Activated T-cell treated with anti-CD3 and anti-CD28 coated beads, Interleukin-2, amount 50 U/mL, for 72 hours (primary cell): ENCODE measurements at regions not wholly inside any gene's neighbourhood (a gene's known extent, or its start where the extent isn't known, plus 50 kb on each side); places are given as distances from the start of the nearest gene placed in this dataset.

ENCODE experiments used
- ATAC-seq, 2 donors: fragments of 150-1000 bp; cut with Tn5 transposase; replicated peaks in 1 of 2; 2 replicates each; pipeline ENCODE4 v1.10.0; 2021; ENCODE audit warnings: moderate library complexity in 2 of 2, mild to moderate bottlenecking in 1 of 2
- DNase-seq, 2 donors: peaks; one replicate each; pipeline ENCODE4 v3.0.0; 2021 to 2022; ENCODE audit warnings: mixed read lengths in 1 of 2
- H3K27ac Mint-ChIP-seq: one replicate; pipeline ENCODE4 v1.8.0; 2022; ENCODE audit warnings: mild to moderate bottlenecking, moderate library complexity, mixed read lengths
- H3K27me3 Mint-ChIP-seq: one replicate; pipeline ENCODE4 v1.8.0; 2022; ENCODE audit warnings: low read depth, mixed read lengths
- H3K36me3 Mint-ChIP-seq, 2 donors: one replicate each; pipeline ENCODE4 v1.8.0; 2022; ENCODE audit warnings: mixed read lengths in 2 of 2, mild to moderate bottlenecking in 1 of 2; ENCODE audit not compliant: insufficient read depth in 2 of 2
- H3K4me1 Mint-ChIP-seq: one replicate; pipeline ENCODE4 v1.8.0; 2022; ENCODE audit warnings: low read depth, mixed read lengths
- H3K4me3 Mint-ChIP-seq, 2 donors: one replicate each; pipeline ENCODE4 v1.8.0; 2022; ENCODE audit warnings: mild to moderate bottlenecking in 2 of 2, mixed read lengths in 2 of 2, moderate library complexity in 2 of 2
- H3K9me3 Mint-ChIP-seq, 2 donors: one replicate each; pipeline ENCODE4 v1.8.0; 2022; ENCODE audit warnings: mixed read lengths in 2 of 2

GRCh38 chr11:19644316-19644715 lies 68.3 kb upstream of the NAV2 start:
- H3K9me3 Mint-ChIP-seq = no peaks in the 10 kb centered on the region
- ATAC-seq = no peak
- H3K4me3 Mint-ChIP-seq = no peak overlapping the region
- H3K36me3 Mint-ChIP-seq = no peaks in the 10 kb centered on the region
- no peaks in the 10 kb centered on the region for H3K4me1 Mint-ChIP-seq
- peaks cover 5% of the 10 kb centered on the region for H3K27me3 Mint-ChIP-seq
- H3K27ac Mint-ChIP-seq = no peak overlapping the region
- DNase-seq = no peak

- no peaks in the 10 kb centered on the region for H3K4me1 Mint-ChIP-seq
- no peaks in the 10 kb centered on the region for H3K9me3 Mint-ChIP-seq
- no peak for DNase-seq
- H3K36me3 Mint-ChIP-seq = no peaks in the 10 kb centered on the region
- no peak overlapping the region for H3K27ac Mint-ChIP-seq
- H3K27me3 Mint-ChIP-seq = peaks cover 5% of the 10 kb centered on the region
- ATAC-seq = no peak
- no peak overlapping the region for H3K4me3 Mint-ChIP-seq
Measured at GRCh38 chr11:19642185-19643158, 70.2 kb upstream of the NAV2 start.

- ATAC-seq = no peak
- H3K4me3 Mint-ChIP-seq = no peak overlapping the region
Measured at GRCh38 chr11:19639603-19640105, 73.0 kb upstream of the NAV2 start.

GRCh38 chr11:19635332-19635731 lies 77.3 kb upstream of the NAV2 start:
- no peak for ATAC-seq

More at GRCh38 chr11:19639603-19640105, 73.0 kb upstream of the NAV2 start:
- H3K9me3 Mint-ChIP-seq = peaks cover 5 to 6% of the 10 kb centered on the region in 2 donors
- no peak overlapping the region for H3K27ac Mint-ChIP-seq
- H3K36me3 Mint-ChIP-seq = no peaks in the 10 kb centered on the region
- peaks cover 5% of the 10 kb centered on the region for H3K27me3 Mint-ChIP-seq
- no peaks in the 10 kb centered on the region for H3K4me1 Mint-ChIP-seq
- DNase-seq = no peak

DNA sequence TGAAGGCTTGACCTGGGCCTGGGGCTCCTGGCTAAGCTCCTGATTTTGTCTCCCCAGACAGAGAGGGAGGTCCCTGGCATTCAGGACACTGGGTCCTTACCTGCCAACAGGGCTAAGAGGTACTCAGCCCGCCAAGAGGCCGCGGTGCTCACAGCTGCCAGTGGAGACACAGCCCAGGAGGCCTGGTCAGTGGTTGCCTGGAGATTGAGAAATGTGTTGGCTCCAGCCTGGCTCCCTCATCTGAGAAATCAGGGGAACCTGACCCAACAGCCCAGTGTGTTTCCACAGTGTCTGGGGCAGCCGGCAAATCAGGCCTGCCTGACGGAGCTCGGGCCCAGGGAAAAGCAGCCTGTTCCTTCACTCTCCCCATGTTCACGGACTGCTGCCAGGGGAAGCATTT lies 79.4 kb upstream of the NAV2 start:
- Mint-ChIP-seq H3K27ac (no peak overlapping the region), H3K4me3 (no peak overlapping the region), H3K4me1 (no peaks in the 10 kb centered on the region), H3K27me3 (no peaks in the 10 kb centered on the region), H3K9me3 (peaks cover 5 to 8% of the 10 kb centered on the region in 2 donors), H3K36me3 (no peaks in the 10 kb centered on the region)
- ATAC-seq = no peak
- DNase-seq = no peak

More at GRCh38 chr11:19635332-19635731, 77.3 kb upstream of the NAV2 start:
- no peak overlapping the region for H3K4me3 Mint-ChIP-seq
- no peaks in the 10 kb centered on the region for H3K4me1 Mint-ChIP-seq
- peaks cover 5 to 8% of the 10 kb centered on the region in 2 donors for H3K9me3 Mint-ChIP-seq
- H3K27me3 Mint-ChIP-seq = peaks cover 5% of the 10 kb centered on the region
- DNase-seq = no peak
- no peak overlapping the region for H3K27ac Mint-ChIP-seq
- no peaks in the 10 kb centered on the region for H3K36me3 Mint-ChIP-seq

DNA sequence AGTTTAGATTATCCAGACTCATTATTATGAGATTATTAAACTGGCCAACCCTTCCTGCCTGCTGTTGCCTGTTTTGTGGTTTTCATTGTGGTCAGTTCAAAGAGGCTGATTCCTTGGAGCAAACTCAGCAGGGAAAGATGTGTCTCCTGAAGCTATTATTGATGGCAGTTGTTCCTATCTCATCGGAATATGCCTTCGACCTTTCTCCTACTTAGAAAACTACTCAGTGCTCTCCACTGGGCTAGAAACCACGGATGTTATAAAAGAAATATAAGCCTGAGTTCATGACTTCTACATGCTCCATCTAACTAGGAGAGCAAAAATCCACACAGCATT lies 80.2 kb upstream of the NAV2 start:
- DNase-seq (no peak), ATAC-seq (no peak)
- no peak overlapping the region for H3K27ac Mint-ChIP-seq
- no peak overlapping the region for H3K4me3 Mint-ChIP-seq
- peaks cover 5 to 8% of the 10 kb centered on the region in 2 donors for H3K9me3 Mint-ChIP-seq
- H3K27me3 Mint-ChIP-seq = no peaks in the 10 kb centered on the region
- H3K36me3 Mint-ChIP-seq = no peaks in the 10 kb centered on the region
- no peaks in the 10 kb centered on the region for H3K4me1 Mint-ChIP-seq

DNA sequence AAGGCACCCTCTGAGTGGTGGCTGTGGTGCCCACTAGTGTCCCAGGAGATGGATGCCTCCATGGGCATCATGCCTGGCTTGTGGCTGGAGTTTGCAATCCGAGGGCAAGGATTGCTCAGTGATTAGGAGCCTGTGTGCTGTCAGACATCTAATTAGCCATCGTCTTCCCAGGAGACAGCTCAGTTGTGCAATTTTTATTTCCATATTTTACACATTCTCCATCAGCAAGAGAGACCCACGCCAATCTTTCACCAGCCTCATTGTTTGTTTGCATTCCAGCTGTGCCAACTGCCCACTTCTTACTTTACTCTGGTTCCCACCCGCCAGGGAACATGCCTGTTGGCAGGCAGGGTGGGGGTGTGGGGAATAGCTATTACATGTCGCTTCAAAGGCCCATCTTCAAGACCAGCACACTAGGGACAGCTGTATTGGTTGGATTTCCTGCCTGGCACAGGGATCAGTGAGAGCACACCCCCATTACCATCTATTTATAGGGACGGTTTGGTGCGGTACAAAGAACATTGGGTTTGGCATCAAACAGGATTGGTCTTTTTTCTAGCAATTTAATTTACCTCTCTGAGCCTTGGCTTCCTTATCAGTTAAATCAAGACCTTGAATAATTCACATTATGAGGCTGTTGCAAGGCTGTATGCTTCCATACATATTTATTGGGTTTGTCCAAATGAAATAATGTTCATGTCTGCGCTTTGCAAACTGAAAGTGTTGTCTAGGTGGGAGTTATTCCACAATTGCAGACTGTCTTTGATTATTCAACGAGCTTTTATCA lies 80.7 kb upstream of the NAV2 start:
- no peak for DNase-seq
- peaks cover under 1% of the 10 kb centered on the region for H3K27me3 Mint-ChIP-seq
- H3K4me3 Mint-ChIP-seq = no peak overlapping the region
- peaks cover 3 to 8% of the 10 kb centered on the region in 2 donors for H3K9me3 Mint-ChIP-seq
- H3K36me3 Mint-ChIP-seq = no peaks in the 10 kb centered on the region
- H3K27ac Mint-ChIP-seq = no peak overlapping the region
- H3K4me1 Mint-ChIP-seq = no peaks in the 10 kb centered on the region
- no peak for ATAC-seq

GRCh38 chr11:19628018-19628417 lies 84.6 kb upstream of the NAV2 start:
- H3K27me3 Mint-ChIP-seq = peaks cover 20% of the 10 kb centered on the region
- no peak overlapping the region for H3K27ac Mint-ChIP-seq
- no peaks in the 10 kb centered on the region for H3K4me1 Mint-ChIP-seq
- peaks cover 0 to 4% of the 10 kb centered on the region in 2 donors for H3K9me3 Mint-ChIP-seq
- no peak for ATAC-seq
- H3K36me3 Mint-ChIP-seq = no peaks in the 10 kb centered on the region
- DNase-seq = no peak
- H3K4me3 Mint-ChIP-seq = no peak overlapping the region

DNA sequence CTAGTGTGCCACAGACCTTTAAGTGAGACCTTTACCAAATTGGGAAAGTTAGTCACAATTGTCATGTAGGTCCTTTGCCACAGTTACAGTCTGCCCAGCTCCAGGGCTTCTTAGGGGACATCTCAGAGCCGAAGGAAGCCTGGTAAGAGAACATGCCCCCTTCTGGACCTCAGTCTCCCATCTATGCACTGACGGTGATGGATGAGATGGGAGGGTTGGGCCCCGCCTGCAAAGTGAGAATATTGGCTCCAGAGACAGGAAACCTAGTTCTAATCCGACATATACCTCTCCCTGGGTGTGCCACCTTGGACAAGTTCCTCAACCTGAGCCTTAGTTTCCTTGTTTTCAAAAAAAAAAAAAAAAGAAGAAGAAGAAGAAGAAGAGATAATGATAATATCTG lies 85.1 kb upstream of the NAV2 start:
- no peak overlapping the region for H3K4me3 Mint-ChIP-seq
- peaks cover 20% of the 10 kb centered on the region for H3K27me3 Mint-ChIP-seq
- H3K27ac Mint-ChIP-seq = no peak overlapping the region
- peaks cover 0 to 4% of the 10 kb centered on the region in 2 donors for H3K9me3 Mint-ChIP-seq
- no peak for ATAC-seq
- no peaks in the 10 kb centered on the region for H3K4me1 Mint-ChIP-seq
- no peaks in the 10 kb centered on the region for H3K36me3 Mint-ChIP-seq
- no peak for DNase-seq

DNA sequence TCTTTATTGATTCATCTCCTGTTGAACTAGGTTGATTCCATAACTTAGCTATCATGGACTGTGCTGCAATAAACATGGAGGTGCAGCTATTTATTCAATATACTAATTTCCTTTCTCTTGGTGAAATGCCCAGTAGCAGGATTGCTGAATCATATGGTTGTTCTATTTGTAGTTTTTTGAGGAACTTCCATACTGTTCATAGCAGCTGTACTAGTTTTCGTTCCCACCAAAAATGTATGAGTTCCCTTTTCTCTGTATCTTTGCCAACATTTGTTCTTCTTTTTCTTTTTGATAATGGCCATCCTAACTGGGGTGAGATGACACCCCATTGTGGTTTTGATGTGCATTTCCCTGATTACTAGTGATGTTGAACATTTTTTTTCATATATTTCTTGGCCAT lies 87.2 kb upstream of the NAV2 start:
- Mint-ChIP-seq H3K27ac (no peak overlapping the region), H3K27me3 (peaks cover 20% of the 10 kb centered on the region), H3K9me3 (peaks cover 3 to 6% of the 10 kb centered on the region in 2 donors), H3K4me1 (no peaks in the 10 kb centered on the region), H3K4me3 (no peak overlapping the region), H3K36me3 (no peaks in the 10 kb centered on the region)
- DNase-seq (no peak), ATAC-seq (no peak)

DNA sequence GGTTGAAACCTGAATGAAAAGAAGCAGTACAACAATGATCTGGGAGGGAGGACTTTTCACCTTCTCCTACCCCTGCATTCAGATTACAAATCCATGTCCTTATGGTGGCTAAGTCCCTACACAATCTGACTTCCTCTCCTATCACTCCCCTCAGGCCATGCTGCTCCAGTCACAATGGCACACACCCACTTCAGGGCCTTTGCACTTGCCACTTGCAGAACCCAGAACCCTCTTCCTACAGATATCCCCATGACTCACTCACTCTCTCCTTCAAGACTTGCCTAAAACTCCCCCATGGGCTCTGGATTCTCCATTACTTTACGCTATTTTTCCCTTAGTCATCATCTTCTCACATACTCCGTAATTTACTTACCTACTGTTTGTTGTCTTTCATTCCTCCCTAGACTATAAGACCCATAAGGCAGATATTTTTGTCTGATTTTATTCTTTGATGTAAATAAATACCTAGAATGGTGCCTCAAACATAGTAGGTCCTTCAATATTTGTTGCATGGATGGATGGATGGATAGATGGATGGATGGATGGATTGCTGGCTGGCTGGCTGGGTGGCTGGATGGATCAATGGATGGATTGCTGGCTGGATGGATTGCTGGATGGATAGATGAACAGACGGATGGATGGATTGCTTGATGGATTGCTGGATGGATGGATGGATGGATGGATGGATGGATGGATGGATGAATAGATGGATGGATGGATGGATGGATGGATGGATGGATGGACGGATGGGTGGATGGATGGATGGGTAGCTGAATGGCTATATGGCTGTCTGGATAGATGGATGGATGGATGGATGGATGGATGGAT lies 94.7 kb upstream of the NAV2 start:
- H3K36me3 Mint-ChIP-seq = no peaks in the 10 kb centered on the region

DNA sequence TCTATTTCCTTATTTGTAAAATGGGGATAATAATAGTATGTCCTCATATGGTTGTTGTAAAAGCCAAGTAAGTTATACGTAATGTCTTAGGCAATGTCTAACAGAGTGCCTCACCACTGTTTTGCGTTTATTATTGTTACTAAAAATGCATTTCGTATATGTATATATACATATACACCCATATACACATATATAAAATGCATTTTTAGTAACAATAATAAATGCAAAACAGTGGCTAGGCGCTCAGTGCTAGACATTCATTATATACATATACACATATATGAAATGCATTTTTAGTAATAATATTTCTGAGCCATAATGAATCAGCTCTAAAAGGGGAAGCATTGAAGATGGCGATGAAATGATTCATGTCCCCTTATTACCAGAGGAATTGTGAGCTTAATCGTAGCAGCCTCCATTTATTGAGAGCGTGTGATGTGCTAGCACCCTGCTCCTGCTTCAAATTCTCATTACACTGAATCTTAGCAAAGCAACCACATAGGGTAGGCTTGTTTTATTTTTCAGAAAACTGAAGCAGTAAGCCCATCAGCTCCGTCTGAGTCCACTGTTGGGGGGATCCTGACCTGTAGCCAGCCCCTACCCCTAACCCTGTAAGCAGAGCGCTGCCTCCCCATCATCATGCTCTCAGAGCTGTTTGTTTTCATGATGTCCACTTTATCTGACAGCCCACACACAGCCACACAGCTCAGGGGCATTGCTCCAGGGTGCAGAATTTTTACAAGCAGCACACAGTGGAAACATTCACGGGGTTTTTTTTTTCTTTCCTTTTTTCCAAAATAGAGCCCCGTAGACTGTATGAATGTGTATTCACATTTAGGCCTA lies 97.1 kb upstream of the NAV2 start:
- H3K27me3 Mint-ChIP-seq = no peaks in the 10 kb centered on the region
- DNase-seq = no peak
- H3K27ac Mint-ChIP-seq = no peak overlapping the region
- peaks cover under 1 to 8% of the 10 kb centered on the region in 2 donors for H3K9me3 Mint-ChIP-seq
- H3K4me1 Mint-ChIP-seq = no peaks in the 10 kb centered on the region
- peaks cover 5 to 6% of the 10 kb centered on the region in 2 donors for H3K36me3 Mint-ChIP-seq
- ATAC-seq = no peak
- no peak overlapping the region for H3K4me3 Mint-ChIP-seq

More for the DNA sequence above, 94.7 kb upstream of the NAV2 start:
- H3K9me3 Mint-ChIP-seq = peaks cover 1 to 5% of the 10 kb centered on the region in 2 donors
- ATAC-seq (no peak), DNase-seq (no peak)
- H3K4me1 Mint-ChIP-seq = no peaks in the 10 kb centered on the region
- no peak overlapping the region for H3K27ac Mint-ChIP-seq
- H3K4me3 Mint-ChIP-seq = no peak overlapping the region
- H3K27me3 Mint-ChIP-seq = no peaks in the 10 kb centered on the region
